GM12878 (cell line): ENCODE measurements at regions not wholly inside any gene's neighbourhood (a gene's known extent, or its start where the extent isn't known, plus 50 kb on each side); places are given as distances from the start of the nearest gene placed in this dataset.
A peak's percentile ranks its signal among the peaks of the same experiment; 100 is the strongest.

ENCODE experiments used
- ATAC-seq: fragments of 200-7000 bp; cut with Tn5 transposase; 3 replicates; pipeline ENCODE4 v1.9.1; 2020; ENCODE audit warnings: mild to moderate bottlenecking, moderate library complexity
- BruUV-seq: library from RNA; stranded (reverse); fragments of 400-500 nt; replicated peaks from 2 replicates; lab custom pipeline; 2021; lab: Mats Ljungman, UMichigan
- CTCF ChIA-PET: fragments of 300-600 bp; sonication (Branson Sonifier 250); formaldehyde crosslinking; extraction: SDS; loops from one replicate; lab custom pipeline; 2021; ENCODE audit warnings: inconsistent platforms; lab: Yijun Ruan, JAX
- POLR2A ChIA-PET: fragments of 350-600 bp; formaldehyde crosslinking; extraction: SDS; loops from one replicate; lab custom pipeline; 2021; ENCODE audit warnings: inconsistent platforms; lab: Charles Lee
- RAD21 ChIA-PET: fragments of 300-600 bp; sonication (Branson Sonifier 250); formaldehyde crosslinking; loops from one replicate; lab custom pipeline; 2023; ENCODE audit warnings: antibody characterized with exemption; ENCODE audit not compliant: unreplicated experiment; lab: Charles Lee
- SMC1A ChIA-PET: fragments of 300-600 bp; sonication (Branson Sonifier 250); formaldehyde crosslinking; loops from one replicate; lab custom pipeline; 2023; ENCODE audit not compliant: unreplicated experiment, uncharacterized antibody; lab: Charles Lee
- DNase-seq: peaks from one replicate; pipeline ENCODE4 v3.0.0-alpha.2; 2011; ENCODE audit warnings: low read depth, low spot score
- FAIRE-seq: peaks from 3 replicates; lab custom pipeline; 2011; peaks lifted over from hg19 to GRCh38; lab: Jason Lieb, UNC
- H2AFZ ChIP-seq: 2 replicates; pipeline ENCODE4 v1.6.0; 2011; ENCODE audit warnings: low read depth, low read length, control low read depth; ENCODE audit not compliant: control insufficient read depth
- H3K27ac ChIP-seq: 2 replicates; pipeline ENCODE4 v1.5.1; 2011; ENCODE audit warnings: control low read depth; ENCODE audit not compliant: control insufficient read depth, insufficient read depth
- H3K27me3 ChIP-seq, 2 experiments: replicated peaks in 1 of 2; 2 replicates each; pipeline versions ENCODE4 v1.6.0 to v1.6.1; 2011; ENCODE audit warnings: low read length in 1 of 2; ENCODE audit not compliant: control insufficient read depth in 2 of 2, insufficient read depth in 2 of 2
- H3K36me3 ChIP-seq, 2 experiments: 2 replicates each; pipeline ENCODE4 v1.5.1; 2011; ENCODE audit warnings: low read length in 1 of 2; ENCODE audit not compliant: control insufficient read depth in 2 of 2, insufficient read depth in 2 of 2
- H3K4me1 ChIP-seq: 2 replicates; pipeline ENCODE4 v1.6.1; 2011; ENCODE audit warnings: mild to moderate bottlenecking, low read length, moderate library complexity, mixed read lengths; ENCODE audit not compliant: control insufficient read depth, insufficient read depth
- H3K4me2 ChIP-seq: 2 replicates; pipeline ENCODE4 v1.6.0; 2011; ENCODE audit warnings: control low read depth; ENCODE audit not compliant: control insufficient read depth, insufficient read depth
- H3K4me3 ChIP-seq: fragments of 200-600 bp; sonication (generic); 2 replicates; pipeline ENCODE4 v1.5.1; 2016
- H3K79me2 ChIP-seq: 2 replicates; pipeline ENCODE4 v1.6.0; 2011; ENCODE audit warnings: low read length; ENCODE audit not compliant: control insufficient read depth, insufficient read depth
- H3K9ac ChIP-seq: 2 replicates; pipeline ENCODE4 v1.8.0; 2011; ENCODE audit warnings: low read length, control low read depth, mixed read lengths; ENCODE audit not compliant: control insufficient read depth, insufficient read depth
- H3K9me3 ChIP-seq: replicated peaks from 3 replicates; pipeline ENCODE4 v1.5.1; 2011; ENCODE audit warnings: mild to moderate bottlenecking, low read length; ENCODE audit not compliant: control insufficient read depth, insufficient read depth
- H4K20me1 ChIP-seq: 2 replicates; pipeline ENCODE4 v1.6.0; 2011; ENCODE audit not compliant: control insufficient read depth, insufficient read depth
- CEBPB ChIP-seq, 2 experiments: fragments of 150-350 bp in 1 of 2; IDR thresholded peaks; 2 replicates each; pipeline ENCODE4 v1.6.1; 2012 to 2014; ENCODE audit warnings: low read depth in 2 of 2, low read length in 2 of 2, borderline replicate concordance in 1 of 2, inconsistent platforms in 1 of 2
- DPF2 ChIP-seq: fragments of 450-650 bp; IDR thresholded peaks from 2 replicates; pipeline ENCODE4 v1.6.1; 2017; ENCODE audit warnings: mild to moderate bottlenecking
- FOS ChIP-seq: IDR thresholded peaks from 3 replicates; pipeline ENCODE4 v1.6.1; 2011; ENCODE audit warnings: borderline replicate concordance; ENCODE audit not compliant: insufficient read length; ENCODE audit errors: extremely low read depth
- IRF4 ChIP-seq: IDR thresholded peaks from 2 replicates; pipeline ENCODE4 v1.6.1; 2011; ENCODE audit warnings: low read depth, low read length
- LARP7 ChIP-seq: fragments of 450-650 bp; IDR thresholded peaks from 2 replicates; pipeline ENCODE4 v1.6.1; 2017; ENCODE audit warnings: mild to moderate bottlenecking
- MEF2B ChIP-seq: fragments of 450-650 bp; IDR thresholded peaks from 2 replicates; pipeline ENCODE4 v1.6.1; 2018; ENCODE audit warnings: mild to moderate bottlenecking, moderate library complexity; ENCODE audit not compliant: partially characterized antibody, poor library complexity, severe bottlenecking
- NR2F1 ChIP-seq: fragments of 450-650 bp; conservative IDR thresholded peaks from 2 replicates; pipeline ENCODE4 v1.6.1; 2017; ENCODE audit warnings: mild to moderate bottlenecking
- PAX5 ChIP-seq: IDR thresholded peaks from 2 replicates; pipeline ENCODE4 v1.6.1; 2011; ENCODE audit warnings: low read depth, low read length, borderline replicate concordance
- RCOR1 ChIP-seq: conservative IDR thresholded peaks from 2 replicates; pipeline ENCODE4 v1.6.1; 2012; ENCODE audit warnings: low read depth, low read length, improper control_type of control experiment
- SMARCA5 ChIP-seq: fragments of 450-650 bp; IDR thresholded peaks from 2 replicates; pipeline ENCODE4 v1.6.1; 2017; ENCODE audit warnings: mild to moderate bottlenecking
- STAT1 ChIP-seq: fragments of 450-650 bp; conservative IDR thresholded peaks from 2 replicates; pipeline ENCODE4 v1.6.1; 2014; ENCODE audit warnings: antibody characterized with exemption, mild to moderate bottlenecking
- STAT3 ChIP-seq: IDR thresholded peaks from 2 replicates; pipeline ENCODE4 v1.6.1; 2011; ENCODE audit warnings: low read depth, low read length, improper control_type of control experiment
- SUZ12 ChIP-seq: fragments of 200-600 bp; sonication (generic); IDR thresholded peaks from one replicate; pipeline ENCODE4 v1.6.1; 2018; ENCODE audit warnings: antibody characterized with exemption, mild to moderate bottlenecking; ENCODE audit not compliant: unreplicated experiment
- TCF7 ChIP-seq: IDR thresholded peaks from 2 replicates; pipeline ENCODE4 v1.6.1; 2014; ENCODE audit warnings: antibody characterized with exemption, borderline replicate concordance
- ZNF217 ChIP-seq: fragments of 450-650 bp; IDR thresholded peaks from 2 replicates; pipeline ENCODE4 v1.6.1; 2017; ENCODE audit warnings: antibody characterized with exemption, mild to moderate bottlenecking
- WGBS: methylation state at CpG from one replicate; pipeline ENCODE4 v1.1.6; 2016; ENCODE audit warnings: low lambda C conversion rate; ENCODE audit not compliant: insufficient replicate concordance, insufficient coverage; ENCODE audit errors: missing lambda C conversion rate; 5-methylcytosine and 5-hydroxymethylcytosine counted together
- in situ Hi-C: fragments of 300-500 bp; cut with MboI; formaldehyde crosslinking; loops from 9 replicates; pipeline ENCODE4 v1.14.3; 2018; ENCODE audit warnings: mixed read lengths
- intact Hi-C: fragments of 100-400 bp; cut with micrococcal nuclease; formaldehyde crosslinking; loops from one replicate; pipeline ENCODE4 v1.14.2; 2022; ENCODE audit not compliant: unreplicated experiment
- TF ChIP-seq, protein P1 (sequence below): fragments of 450-650 bp; IDR thresholded peaks from 2 replicates; pipeline ENCODE4 v1.6.1; 2018; ENCODE audit warnings: borderline replicate concordance, mild to moderate bottlenecking; ENCODE audit not compliant: partially characterized antibody
- TF ChIP-seq, protein P2 (sequence below): fragments of 450-650 bp; formaldehyde crosslinking; IDR thresholded peaks from 2 replicates; pipeline ENCODE4 v1.5.0; 2022; ENCODE audit warnings: mild to moderate bottlenecking, missing genetic modification characterization
- TF ChIP-seq, protein P3 (sequence below): fragments of 450-650 bp; IDR thresholded peaks from 2 replicates; pipeline ENCODE4 v1.6.1; 2017; ENCODE audit warnings: low read depth, mild to moderate bottlenecking, moderate library complexity

DNA sequence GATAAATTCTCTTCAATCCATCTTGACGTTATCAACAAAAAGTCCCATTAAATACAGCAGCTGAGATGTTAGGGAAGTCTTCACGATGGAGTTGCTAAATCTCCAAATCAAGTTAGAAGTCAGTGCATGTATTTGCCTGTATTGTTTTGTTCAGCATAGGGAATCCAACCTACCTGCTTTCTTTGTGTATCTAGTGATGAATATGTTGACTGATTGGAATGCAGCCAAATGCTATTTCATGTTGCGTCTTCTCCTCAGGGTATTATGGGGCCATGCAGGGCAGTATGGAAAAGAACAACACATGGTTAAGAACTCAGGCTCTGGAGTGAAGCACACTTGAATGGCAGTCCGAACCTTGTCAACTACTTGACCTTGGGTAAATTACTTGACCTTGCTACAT is 529.5 kb upstream of the ZNF462 start (continued):
- TF ChIP-seq FOS (no peak), STAT3 (no peak), TCF7 (no peak), CEBPB (IDR thresholded peaks at IDR 0.05; ENCODE audit: borderline replicate concordance in 1 of 2, low read depth in 2 of 2, low read length in 2 of 2) (no peak)

DNA sequence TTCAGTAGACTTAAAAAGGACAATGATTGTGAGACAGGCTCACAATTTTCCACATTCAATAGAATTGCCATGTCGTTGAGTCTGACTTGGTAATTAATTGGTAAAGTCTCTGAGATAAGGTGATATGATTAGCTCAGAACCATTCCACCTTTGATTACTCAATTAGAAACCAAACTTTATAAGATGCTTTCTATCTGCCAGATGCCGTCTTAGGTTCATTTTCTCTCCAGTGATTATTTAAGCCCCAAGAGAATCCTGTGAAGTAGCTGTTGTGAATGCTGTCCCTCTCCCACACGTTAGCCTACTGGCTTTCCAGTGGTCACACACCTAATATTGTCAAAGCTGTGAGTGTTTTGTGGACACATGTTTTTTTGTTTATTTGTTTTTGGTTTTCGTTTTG is 528.9 kb upstream of the ZNF462 start:
- Histone ChIP-seq H4K20me1 (no peaks in the 10 kb centered on the region), H3K4me3 (no peak overlapping the region), H3K4me1 (no peaks in the 10 kb centered on the region), H2AFZ (no peak overlapping the region), H3K36me3 (no peaks in the 10 kb centered on the region), H3K79me2 (no peaks in the 10 kb centered on the region), H3K4me2 (no peak overlapping the region), H3K27me3 (no peaks in the 10 kb centered on the region), H3K27ac (no peak overlapping the region), H3K9ac (no peak overlapping the region), H3K9me3 (no peaks in the 10 kb centered on the region)
- no TSS peak for BruUV-seq
- in situ Hi-C loops: no loop called here
- intact Hi-C loops: no loop called here
- DNase-seq: no peak
- WGBS: 2% methylated on average over 4 of the region's 4 CpGs
- ChIA-PET SMC1A (interaction anchor here (0.7 to 2.0 kb wide), 5 partner anchors 9 to 165 kb away, joined by 3 to 15 read pairs (median 6); no protein-coding TSS in a partner anchor), CTCF (no interaction called here), RAD21 (interaction anchor here (0.9 to 1.7 kb wide), 5 partner anchors 9 to 24 kb away, joined by 3 to 8 read pairs (median 3); no protein-coding TSS in a partner anchor), POLR2A (interaction anchor here (0.7 to 1.0 kb wide), 2 partner anchors 75 to 470 kb away, joined by 3 read pairs; no protein-coding TSS in a partner anchor)
- peak; percentile 62 for ATAC-seq
- FAIRE-seq: no peak
- TF ChIP-seq, protein P1, sequence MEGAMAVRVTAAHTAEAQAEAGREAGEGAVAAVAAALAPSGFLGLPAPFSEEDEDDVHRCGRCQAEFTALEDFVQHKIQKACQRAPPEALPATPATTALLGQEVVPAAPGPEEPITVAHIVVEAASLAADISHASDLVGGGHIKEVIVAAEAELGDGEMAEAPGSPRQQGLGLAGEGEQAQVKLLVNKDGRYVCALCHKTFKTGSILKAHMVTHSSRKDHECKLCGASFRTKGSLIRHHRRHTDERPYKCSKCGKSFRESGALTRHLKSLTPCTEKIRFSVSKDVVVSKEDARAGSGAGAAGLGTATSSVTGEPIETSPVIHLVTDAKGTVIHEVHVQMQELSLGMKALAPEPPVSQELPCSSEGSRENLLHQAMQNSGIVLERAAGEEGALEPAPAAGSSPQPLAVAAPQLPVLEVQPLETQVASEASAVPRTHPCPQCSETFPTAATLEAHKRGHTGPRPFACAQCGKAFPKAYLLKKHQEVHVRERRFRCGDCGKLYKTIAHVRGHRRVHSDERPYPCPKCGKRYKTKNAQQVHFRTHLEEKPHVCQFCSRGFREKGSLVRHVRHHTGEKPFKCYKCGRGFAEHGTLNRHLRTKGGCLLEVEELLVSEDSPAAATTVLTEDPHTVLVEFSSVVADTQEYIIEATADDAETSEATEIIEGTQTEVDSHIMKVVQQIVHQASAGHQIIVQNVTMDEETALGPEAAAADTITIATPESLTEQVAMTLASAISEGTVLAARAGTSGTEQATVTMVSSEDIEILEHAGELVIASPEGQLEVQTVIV: no peak
- TF ChIP-seq MEF2B (peak; percentile 63), SUZ12 (no peak), IRF4 (no peak), DPF2 (peak; percentile 24; the same call in 1 of the 2 replicates), PAX5 (no peak), NR2F1 (no peak), ZNF217 (no peak), LARP7 (no peak), RCOR1 (no peak), SMARCA5 (no peak), STAT1 (no peak)
- TF ChIP-seq, protein P2, sequence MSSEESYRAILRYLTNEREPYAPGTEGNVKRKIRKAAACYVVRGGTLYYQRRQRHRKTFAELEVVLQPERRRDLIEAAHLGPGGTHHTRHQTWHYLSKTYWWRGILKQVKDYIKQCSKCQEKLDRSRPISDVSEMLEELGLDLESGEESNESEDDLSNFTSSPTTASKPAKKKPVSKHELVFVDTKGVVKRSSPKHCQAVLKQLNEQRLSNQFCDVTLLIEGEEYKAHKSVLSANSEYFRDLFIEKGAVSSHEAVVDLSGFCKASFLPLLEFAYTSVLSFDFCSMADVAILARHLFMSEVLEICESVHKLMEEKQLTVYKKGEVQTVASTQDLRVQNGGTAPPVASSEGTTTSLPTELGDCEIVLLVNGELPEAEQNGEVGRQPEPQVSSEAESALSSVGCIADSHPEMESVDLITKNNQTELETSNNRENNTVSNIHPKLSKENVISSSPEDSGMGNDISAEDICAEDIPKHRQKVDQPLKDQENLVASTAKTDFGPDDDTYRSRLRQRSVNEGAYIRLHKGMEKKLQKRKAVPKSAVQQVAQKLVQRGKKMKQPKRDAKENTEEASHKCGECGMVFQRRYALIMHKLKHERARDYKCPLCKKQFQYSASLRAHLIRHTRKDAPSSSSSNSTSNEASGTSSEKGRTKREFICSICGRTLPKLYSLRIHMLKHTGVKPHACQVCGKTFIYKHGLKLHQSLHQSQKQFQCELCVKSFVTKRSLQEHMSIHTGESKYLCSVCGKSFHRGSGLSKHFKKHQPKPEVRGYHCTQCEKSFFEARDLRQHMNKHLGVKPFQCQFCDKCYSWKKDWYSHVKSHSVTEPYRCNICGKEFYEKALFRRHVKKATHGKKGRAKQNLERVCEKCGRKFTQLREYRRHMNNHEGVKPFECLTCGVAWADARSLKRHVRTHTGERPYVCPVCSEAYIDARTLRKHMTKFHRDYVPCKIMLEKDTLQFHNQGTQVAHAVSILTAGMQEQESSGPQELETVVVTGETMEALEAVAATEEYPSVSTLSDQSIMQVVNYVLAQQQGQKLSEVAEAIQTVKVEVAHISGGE (CRISPR knock-in tag): no peak
- TF ChIP-seq, protein P3, sequence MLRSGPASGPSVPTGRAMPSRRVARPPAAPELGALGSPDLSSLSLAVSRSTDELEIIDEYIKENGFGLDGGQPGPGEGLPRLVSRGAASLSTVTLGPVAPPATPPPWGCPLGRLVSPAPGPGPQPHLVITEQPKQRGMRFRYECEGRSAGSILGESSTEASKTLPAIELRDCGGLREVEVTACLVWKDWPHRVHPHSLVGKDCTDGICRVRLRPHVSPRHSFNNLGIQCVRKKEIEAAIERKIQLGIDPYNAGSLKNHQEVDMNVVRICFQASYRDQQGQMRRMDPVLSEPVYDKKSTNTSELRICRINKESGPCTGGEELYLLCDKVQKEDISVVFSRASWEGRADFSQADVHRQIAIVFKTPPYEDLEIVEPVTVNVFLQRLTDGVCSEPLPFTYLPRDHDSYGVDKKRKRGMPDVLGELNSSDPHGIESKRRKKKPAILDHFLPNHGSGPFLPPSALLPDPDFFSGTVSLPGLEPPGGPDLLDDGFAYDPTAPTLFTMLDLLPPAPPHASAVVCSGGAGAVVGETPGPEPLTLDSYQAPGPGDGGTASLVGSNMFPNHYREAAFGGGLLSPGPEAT: no peak
